Tibial nerve (tissue), 4 donors: ENCODE measurements at regions not wholly inside any gene's neighbourhood (a gene's known extent, or its start where the extent isn't known, plus 50 kb on each side); places are given as distances from the start of the nearest gene placed in this dataset.

Experiments
- DNase-seq, 2 donors: peaks; one replicate each; pipeline ENCODE4 v3.0.0-alpha.2; 2019; ENCODE audit warnings: low spot score in 2 of 2
- H3K27ac ChIP-seq, 4 donors: fragments of 200-600 bp; sonication (generic) in 3 of 4; one replicate each; pipeline ENCODE4 v1.5.1; 2017 to 2019; ENCODE audit warnings: mild to moderate bottlenecking in 1 of 4
- H3K27me3 ChIP-seq, 2 donors: fragments of 200-600 bp; sonication (generic) in 1 of 2; one replicate each; pipeline versions ENCODE4 v1.5.1 to v1.6.0; 2017 to 2019
- H3K36me3 ChIP-seq, 3 donors: fragments of 200-600 bp; sonication (generic); one replicate each; pipeline ENCODE4 v1.5.1; 2018 to 2019
- H3K4me1 ChIP-seq, 4 donors: fragments of 200-600 bp; sonication (generic) in 3 of 4; one replicate each; pipeline ENCODE4 v1.5.1; 2017 to 2019
- H3K4me3 ChIP-seq, 4 donors: fragments of 200-600 bp; sonication (generic) in 3 of 4; one replicate each; pipeline ENCODE4 v1.5.1; 2017 to 2019; ENCODE audit warnings: mild to moderate bottlenecking in 1 of 4, moderate library complexity in 1 of 4
- H3K9me3 ChIP-seq, 4 donors: fragments of 200-600 bp; sonication (generic) in 3 of 4; one replicate each; pipeline ENCODE4 v1.5.1; 2017 to 2019
- EP300 ChIP-seq, 2 donors: sonication (generic); formaldehyde crosslinking; IDR thresholded peaks; one replicate each; pipeline ENCODE4 v1.6.1; 2017; ENCODE audit warnings: antibody characterized with exemption in 2 of 2, mild to moderate bottlenecking in 1 of 2
- POLR2A ChIP-seq, 2 donors: fragments of 450-650 bp; IDR thresholded peaks; one replicate each; pipeline ENCODE4 v1.6.1; 2017; ENCODE audit warnings: antibody characterized with exemption in 2 of 2, mild to moderate bottlenecking in 2 of 2, moderate library complexity in 2 of 2
- WGBS, 2 donors: methylation state at CpG; one replicate each; pipeline ENCODE4 v1.1.5; 2018; 5-methylcytosine and 5-hydroxymethylcytosine counted together
- TF ChIP-seq, protein P1 (sequence below), 5 experiments: fragments of 200-600 bp in 3 of 5; fragments of 450-650 bp in 2 of 5; sonication (generic) in 3 of 5; IDR thresholded peaks; one replicate each; pipeline ENCODE4 v1.5.1; 2016 to 2019; ENCODE audit warnings: antibody characterized with exemption in 5 of 5, mild to moderate bottlenecking in 3 of 5, moderate library complexity in 2 of 5

DNA sequence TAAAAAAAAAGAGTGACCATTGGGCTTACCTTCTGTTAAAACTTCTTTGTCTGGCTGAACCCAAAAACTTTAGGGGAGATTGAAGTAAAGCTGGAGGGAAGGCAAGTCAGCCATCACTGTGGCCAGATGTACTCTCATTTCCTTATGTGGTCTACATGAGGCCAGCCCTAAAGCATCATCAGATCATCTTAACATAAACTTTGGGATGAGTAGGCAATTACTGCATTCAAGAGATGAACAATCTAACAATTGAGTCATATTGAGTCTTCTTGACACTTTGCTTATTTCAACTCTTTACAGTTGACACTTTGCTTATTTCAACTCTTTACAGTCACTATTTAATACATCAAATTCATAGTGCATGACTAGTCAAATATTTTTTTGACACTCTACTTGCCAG, 155.6 kb downstream of the QPCT start:
- Histone ChIP-seq H3K27me3 (no peaks in the 10 kb centered on the region), H3K4me1 (no peaks in the 10 kb centered on the region), H3K4me3 (no peak overlapping the region), H3K36me3 (no peaks in the 10 kb centered on the region), H3K27ac (no peak overlapping the region), H3K9me3 (no peaks in the 10 kb centered on the region)
- no peak for TF ChIP-seq EP300 (IDR thresholded peaks at IDR 0.05)
- TF ChIP-seq, protein P1, sequence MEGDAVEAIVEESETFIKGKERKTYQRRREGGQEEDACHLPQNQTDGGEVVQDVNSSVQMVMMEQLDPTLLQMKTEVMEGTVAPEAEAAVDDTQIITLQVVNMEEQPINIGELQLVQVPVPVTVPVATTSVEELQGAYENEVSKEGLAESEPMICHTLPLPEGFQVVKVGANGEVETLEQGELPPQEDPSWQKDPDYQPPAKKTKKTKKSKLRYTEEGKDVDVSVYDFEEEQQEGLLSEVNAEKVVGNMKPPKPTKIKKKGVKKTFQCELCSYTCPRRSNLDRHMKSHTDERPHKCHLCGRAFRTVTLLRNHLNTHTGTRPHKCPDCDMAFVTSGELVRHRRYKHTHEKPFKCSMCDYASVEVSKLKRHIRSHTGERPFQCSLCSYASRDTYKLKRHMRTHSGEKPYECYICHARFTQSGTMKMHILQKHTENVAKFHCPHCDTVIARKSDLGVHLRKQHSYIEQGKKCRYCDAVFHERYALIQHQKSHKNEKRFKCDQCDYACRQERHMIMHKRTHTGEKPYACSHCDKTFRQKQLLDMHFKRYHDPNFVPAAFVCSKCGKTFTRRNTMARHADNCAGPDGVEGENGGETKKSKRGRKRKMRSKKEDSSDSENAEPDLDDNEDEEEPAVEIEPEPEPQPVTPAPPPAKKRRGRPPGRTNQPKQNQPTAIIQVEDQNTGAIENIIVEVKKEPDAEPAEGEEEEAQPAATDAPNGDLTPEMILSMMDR (IDR thresholded peaks at IDR 0.05): no peak
- TF ChIP-seq POLR2A (IDR thresholded peaks at IDR 0.05): no peak
- DNase-seq: no peak

DNA sequence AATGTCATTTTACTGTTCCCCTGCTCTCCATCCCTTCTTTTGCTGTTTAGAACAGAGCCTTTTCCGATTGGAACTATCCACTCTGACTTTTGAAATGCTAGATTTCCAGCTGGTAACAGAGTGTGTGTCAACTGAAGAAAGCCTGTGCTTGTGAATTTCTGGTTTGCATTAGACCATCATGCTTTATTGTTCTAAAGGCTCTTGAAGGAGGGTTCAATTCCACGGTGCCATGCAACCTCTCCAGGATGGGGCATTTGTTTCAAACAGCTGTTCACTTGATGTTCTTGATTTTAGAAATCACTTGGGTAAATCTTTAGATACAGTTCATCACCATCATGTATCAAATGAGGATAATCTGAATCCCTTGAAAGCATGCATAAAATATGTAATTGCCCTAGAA, 156.7 kb downstream of the QPCT start:
- Histone ChIP-seq H3K27me3 (no peaks in the 10 kb centered on the region), H3K9me3 (no peaks in the 10 kb centered on the region), H3K4me3 (no peak overlapping the region), H3K27ac (no peak overlapping the region), H3K4me1 (peaks cover 0 to 1% (median 0%) of the 10 kb centered on the region in 4 donors), H3K36me3 (no peaks in the 10 kb centered on the region)
- TF ChIP-seq POLR2A (IDR thresholded peaks at IDR 0.05) (no peak), EP300 (IDR thresholded peaks at IDR 0.05) (no peak)
- TF ChIP-seq, protein P1 (IDR thresholded peaks at IDR 0.05): no peak
- 66 to 73% methylated on average over 2 of the region's 2 CpGs for WGBS, 2 donors
- DNase-seq: no peak

DNA sequence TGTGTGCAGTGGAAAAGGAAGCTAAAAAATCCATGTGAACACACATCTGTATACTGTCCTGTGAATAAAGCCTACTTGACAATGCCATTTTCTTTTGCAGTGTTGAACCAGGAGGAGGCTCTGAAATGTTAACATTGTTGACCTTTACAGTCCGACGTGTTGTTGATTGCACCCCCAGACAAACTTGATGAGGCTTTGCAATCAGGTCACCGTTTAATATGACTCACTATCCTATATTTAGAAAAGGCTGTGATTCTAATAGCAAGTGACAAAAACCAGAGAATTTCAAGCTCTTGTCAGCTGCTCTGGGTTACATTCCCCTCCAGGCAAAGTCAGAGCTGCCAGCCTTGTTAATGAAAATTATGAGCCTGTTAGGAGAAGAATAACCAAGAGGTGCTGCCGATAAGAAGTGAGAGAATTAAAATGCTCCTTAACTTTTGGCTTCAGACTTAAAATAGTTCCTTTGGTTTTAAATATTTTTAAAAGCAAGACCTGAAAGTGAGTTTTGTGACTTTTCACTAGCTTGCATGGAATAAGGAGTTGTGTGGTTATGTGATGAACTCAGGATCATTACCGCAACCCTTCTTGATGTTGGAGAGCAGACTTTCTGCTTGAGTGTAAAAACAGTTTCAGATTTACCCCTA, 162.1 kb downstream of the QPCT start:
- no peak for DNase-seq
- H3K4me3 ChIP-seq: no peak overlapping the region
- WGBS, 2 donors: 32 to 39% methylated on average over 5 of the region's 5 CpGs
- no peaks in the 10 kb centered on the region for H3K9me3 ChIP-seq
- H3K4me1 ChIP-seq: peaks cover 0 to 16% (median 0%) of the 10 kb centered on the region in 4 donors
- peak overlapping the region in 1 of 4 donors; percentile 41 for H3K27ac ChIP-seq
- no peaks in the 10 kb centered on the region for H3K27me3 ChIP-seq
- no peaks in the 10 kb centered on the region for H3K36me3 ChIP-seq
- TF ChIP-seq POLR2A (IDR thresholded peaks at IDR 0.05) (no peak), EP300 (IDR thresholded peaks at IDR 0.05) (no peak)

DNA sequence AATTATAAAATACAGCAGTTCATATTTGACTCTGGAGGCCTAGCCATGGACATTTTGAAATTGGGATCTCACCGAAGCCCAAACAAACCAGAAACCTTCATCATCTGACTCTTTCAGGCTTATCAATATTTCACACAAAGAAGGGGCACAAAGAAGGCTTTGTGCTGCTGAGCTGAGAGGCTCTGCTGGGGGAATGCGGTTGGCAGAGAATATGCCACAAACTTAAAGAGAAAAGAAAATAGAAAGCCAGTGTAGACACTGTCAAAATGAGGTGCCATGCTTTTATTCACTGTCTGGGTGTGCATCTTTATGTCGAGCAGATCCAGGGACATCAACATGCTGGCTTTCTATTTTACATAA, 162.6 kb downstream of the QPCT start:
- TF ChIP-seq POLR2A (IDR thresholded peaks at IDR 0.05) (no peak), EP300 (IDR thresholded peaks at IDR 0.05) (no peak)
- TF ChIP-seq, protein P1 (IDR thresholded peaks at IDR 0.05): no peak
- 41 to 51% methylated on average over 3 of the region's 3 CpGs for WGBS, 2 donors
- Histone ChIP-seq H3K4me3 (no peak overlapping the region), H3K27ac (peak overlapping the region in 2 of 4 donors; percentile 41 to 47), H3K4me1 (peaks cover 0 to 16% (median 0%) of the 10 kb centered on the region in 4 donors), H3K36me3 (no peaks in the 10 kb centered on the region), H3K9me3 (no peaks in the 10 kb centered on the region), H3K27me3 (no peaks in the 10 kb centered on the region)
- DNase-seq: no peak

DNA sequence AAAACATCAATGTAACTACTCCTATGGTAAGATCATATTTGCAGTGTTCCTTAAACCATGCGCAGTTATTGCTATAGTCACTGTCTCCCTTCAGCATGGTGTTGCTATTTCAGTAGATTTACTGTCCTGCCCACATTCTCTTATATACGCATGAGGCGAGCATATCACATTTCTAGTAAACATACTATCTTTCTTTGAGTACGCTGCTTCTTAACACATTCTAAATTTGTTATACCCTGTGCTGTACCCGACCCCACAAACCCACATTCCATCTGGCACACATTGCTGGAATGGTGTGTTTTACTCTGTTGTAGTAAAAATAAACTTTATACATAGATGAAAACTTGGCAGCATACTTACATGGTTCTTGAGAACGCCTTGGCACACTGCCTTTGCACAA, 163.3 kb downstream of the QPCT start:
- no peak for DNase-seq
- no peak overlapping the region for H3K4me3 ChIP-seq
- no peaks in the 10 kb centered on the region for H3K9me3 ChIP-seq
- no peaks in the 10 kb centered on the region for H3K36me3 ChIP-seq
- H3K4me1 ChIP-seq: peaks cover 0 to 16% (median 0%) of the 10 kb centered on the region in 4 donors
- TF ChIP-seq POLR2A (IDR thresholded peaks at IDR 0.05): no peak
- TF ChIP-seq, protein P1 (IDR thresholded peaks at IDR 0.05): no peak
- TF ChIP-seq EP300 (IDR thresholded peaks at IDR 0.05): no peak
- H3K27ac ChIP-seq: peak overlapping the region in 2 of 4 donors; percentile 41 to 47
- 60 to 66% methylated on average over 6 of the region's 6 CpGs for WGBS, 2 donors
- no peaks in the 10 kb centered on the region for H3K27me3 ChIP-seq
